ENCODE measurements at regions not wholly inside any gene's neighbourhood (a gene's known extent, or its start where the extent isn't known, plus 50 kb on each side); places are given as distances from the start of the nearest gene placed in this dataset.

GRCh38 chr6:88441346-88441745 lies 275.2 kb upstream of the CNR1 start:
- TF ChIP-seq CTCF (conservative IDR thresholded peaks at IDR 0.05) (no peak), EZH2 (IDR thresholded peaks at IDR 0.05; ENCODE audit: low read depth) (no peak)
